Left renal pelvis (tissue), 4 donors: ENCODE measurements at regions not wholly inside any gene's neighbourhood (a gene's known extent, or its start where the extent isn't known, plus 50 kb on each side); places are given as distances from the start of the nearest gene placed in this dataset.

Experiments
- DNase-seq, 4 donors: peaks; one replicate each; pipeline ENCODE4 v3.0.0-alpha.2; 2013; ENCODE audit warnings: low read depth in 4 of 4, low spot score in 3 of 4

DNA sequence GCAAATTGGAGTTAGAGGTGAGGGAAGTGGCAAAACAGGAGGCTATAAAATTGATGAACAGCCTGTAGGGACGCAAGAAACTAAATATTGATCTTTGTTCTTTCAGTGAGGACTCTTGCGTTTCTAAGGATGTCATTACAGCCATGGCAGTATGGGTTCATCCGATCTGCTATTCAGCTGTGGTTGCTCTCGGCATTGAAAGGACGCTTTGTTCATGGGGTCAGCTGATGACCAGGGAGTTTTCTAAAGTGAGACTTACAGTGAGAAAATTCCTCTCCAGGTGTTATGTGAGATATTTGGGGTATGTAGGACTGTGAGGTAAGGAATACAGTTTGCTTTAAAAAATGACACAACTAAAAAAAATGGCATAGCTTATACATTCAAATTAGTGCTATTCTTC lies 52.7 kb upstream of the PELI1 start:
- no peak for DNase-seq

DNA sequence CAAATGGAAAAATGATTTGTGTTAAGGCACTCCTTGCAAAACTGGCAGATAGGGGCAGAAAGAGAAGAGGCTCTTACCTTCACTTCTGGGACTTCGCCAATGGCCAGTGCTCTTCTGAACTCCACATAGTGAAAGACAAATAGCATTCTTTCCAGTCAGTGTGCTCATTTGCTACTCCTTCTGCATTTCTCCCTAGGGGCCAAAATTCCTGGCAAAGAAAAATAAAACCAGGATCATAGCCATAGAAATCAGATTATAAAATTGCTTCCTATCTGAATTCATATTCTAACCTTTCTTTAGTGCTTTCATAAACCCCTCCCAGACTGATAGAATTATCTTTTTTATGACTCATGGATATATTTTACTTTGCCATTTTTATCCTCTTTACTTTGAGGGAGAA lies 56.9 kb upstream of the PELI1 start:
- no peak for DNase-seq

DNA sequence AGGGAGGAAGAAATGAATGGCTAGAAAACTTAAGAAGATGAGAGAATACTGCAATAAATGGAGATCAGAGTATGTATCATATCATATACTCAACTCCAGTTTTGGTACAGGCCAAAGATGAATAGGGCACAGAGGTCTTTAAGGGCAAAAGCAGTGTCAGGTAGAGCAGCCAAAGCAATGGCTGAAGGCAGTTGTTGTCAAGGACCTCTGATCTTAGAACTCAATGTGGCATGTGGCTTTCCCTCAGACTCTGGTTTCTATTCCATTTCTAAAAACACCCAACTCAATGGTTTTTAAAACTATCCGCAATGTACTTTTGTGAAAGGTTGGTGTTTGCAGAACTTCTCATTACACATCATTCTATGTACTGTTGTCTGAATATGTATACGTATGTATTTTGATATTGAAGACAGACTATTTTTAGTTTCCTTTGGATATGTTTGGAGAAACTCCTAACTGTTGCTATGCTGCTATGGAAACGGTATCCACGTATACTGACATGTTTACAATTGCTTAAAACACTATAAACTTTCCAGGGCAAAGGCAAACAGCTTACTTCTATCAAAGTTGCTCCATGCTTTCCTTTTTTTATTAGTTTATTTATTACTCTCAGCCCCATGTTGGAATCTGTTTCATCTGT lies 58.1 kb upstream of the PELI1 start:
- peak in 3 of 4 donors; percentile 70 to 81 (median 73) for DNase-seq

DNA sequence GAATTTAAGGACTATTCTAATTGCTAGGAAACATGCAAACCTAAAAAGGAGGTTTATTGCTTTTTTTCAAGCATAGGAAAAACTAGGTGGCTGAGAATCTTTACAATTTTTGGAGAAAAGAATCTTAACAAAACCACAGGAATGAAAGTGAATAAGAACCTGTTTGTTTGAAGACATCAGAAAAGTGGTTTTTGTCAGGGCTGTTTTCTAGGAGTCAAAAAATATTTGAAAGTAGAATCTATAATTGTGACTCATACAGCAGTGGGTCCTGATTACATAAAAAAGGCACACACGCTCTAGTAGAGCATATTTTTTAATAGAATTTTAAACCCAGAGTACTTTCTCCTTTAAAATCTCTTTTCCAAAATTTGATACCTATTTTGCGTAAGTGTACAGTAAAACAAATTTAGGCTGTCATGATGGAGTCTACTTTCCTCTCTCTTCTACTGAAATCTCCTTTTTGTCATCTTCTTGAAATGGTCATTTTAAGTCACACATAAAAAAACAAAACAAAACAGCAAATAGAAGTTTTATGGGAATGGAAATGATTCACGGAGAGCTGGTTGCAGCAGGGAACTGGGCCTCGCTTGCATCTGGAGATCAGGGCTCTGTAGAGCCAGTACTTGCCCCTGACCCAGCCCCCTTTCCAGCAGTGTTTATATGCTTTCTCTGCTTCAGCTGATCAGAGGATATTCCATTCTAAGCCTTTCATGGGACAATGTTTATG lies 59.1 kb upstream of the PELI1 start:
- peak in 1 of 4 donors; percentile 51 for DNase-seq

DNA sequence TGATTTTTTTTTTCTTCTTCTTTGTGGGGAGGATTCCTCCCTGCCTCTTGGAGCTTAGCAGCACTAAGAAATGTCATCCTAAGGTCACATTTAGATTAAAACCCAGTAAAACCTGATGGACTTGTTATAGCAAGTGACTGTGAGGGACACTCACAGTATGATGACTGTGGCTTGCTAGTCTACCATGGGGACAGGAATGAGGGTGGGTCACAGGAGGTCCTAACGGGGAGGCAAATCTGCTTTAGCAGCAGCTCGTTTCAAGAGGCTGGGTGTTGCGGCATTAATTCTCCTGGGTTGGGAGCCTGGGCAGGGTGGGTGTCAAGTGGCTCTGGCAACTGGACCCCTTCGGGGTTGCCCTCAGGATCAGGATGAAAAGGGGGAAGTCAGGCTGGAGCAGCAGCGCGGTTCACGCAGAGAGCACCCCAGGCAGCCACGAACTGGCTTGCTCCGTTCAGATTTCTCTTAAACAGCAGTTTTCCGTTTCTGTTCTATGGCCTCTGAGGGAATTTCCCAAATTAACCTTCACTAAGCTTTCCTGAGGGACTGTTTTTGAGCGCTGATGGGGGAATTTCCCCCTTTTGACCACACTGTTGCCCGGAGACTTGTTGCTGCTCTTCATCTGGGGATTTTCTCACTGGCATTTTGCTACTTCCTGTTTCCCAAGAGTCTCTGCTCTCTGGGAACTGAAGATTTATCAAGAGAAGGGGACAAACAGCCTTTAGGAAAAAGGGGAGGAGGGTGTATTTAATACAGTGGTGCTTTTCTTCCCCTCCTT lies 59.8 kb upstream of the PELI1 start:
- no peak for DNase-seq

DNA sequence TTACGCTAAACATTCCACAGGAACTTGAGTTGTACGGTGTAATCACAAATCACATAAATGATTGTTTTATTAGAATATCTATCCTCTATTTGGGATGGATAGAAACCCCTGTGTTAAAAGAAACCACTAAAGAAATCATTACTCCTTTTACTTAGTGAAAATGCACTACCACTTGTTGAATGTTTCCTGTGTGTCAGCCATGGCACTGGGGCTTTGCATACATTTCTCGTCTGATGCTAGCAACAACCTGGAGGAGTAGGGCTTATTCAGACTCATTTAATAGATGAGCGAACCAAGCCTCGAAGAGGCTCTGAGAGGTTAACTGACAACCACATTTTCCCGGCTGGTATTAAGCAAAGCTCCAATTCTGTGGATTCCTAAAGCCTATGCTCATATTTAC lies 60.5 kb upstream of the PELI1 start:
- no peak for DNase-seq

DNA sequence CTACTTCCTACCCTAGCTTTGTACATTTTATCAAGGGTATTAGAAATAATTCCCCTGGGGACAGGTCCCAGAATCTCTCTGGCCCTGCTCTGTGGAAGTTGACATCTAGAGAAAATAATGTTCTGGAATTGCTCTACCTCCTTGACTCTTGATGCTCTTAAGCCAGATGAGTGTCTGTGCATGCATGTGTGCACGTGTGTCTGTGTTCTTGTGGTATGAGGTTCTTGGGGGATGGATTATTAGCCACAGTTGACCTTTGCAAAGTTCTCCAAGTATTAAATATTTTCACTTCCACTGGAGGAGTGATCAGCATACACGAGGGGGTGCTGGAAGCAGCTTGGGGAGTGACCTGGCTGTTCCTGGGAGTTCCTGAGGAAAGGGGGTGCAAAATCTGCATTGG lies 61.2 kb upstream of the PELI1 start:
- DNase-seq = no peak

DNA sequence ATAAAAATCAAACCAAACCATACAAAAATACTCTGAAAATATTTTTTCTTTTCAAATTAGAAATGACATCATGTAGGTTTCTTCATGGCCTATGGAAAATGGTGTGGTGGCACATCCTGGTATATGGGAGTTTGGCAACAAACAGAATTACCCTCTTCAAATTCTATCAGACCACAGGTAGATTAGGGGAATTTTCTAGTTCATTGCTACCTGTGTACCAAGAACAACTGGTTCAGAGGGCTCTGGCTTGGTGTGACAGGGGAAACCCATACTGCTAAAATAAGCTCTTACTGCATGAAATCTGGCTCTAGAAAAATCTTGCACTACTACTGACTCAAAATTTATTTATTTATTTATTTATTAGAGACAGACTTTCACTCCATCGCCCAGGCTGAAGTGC lies 63.4 kb upstream of the PELI1 start:
- DNase-seq = no peak

DNA sequence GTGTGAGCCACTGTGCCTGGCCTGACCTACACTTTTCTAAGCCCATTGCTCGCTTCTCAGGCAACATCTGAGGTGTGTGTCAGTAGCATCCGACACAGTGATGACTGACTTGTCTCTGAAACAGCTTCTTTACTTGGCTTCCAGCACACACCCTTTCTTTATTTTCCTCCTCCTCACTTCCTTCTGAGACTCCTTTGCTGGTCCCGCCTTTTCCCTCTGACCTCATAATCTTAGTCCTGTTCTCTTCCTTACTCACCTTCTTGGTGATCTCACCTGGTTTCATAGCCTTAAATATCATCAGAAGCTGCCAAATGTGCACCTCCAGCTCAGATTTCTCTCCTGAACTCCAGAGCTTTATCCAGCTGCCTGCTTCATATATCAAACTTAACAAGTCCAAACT lies 66.6 kb upstream of the PELI1 start:
- DNase-seq = no peak

DNA sequence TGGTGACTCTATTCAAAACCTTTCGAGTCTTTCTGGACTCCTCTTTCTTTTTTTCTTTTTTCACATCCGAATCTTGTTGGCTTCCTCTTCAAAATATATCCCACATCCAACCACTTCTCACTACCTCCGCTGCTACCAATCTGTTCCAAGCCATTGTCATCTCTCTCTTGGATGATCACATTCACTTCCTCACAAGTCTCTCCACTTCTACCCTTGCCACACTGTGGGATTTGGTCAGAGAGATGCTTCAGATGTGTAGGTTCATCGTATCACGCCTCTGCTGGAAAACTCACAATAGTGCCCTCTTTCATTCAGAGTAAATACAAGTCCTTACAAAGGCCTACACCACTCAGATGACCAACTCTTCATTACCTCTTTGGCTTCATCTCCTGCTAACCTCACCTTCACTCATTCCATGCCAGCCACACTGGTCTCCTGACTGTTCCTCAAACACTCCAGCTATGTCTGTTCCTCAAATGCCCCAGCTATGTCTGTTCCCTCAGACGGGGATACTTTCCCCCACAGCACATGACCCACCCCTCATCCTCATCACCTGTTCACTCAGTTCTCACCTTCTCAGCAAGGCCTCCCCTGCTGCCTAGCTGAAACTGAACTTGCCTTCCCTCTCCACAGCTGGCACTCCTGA lies 67.2 kb upstream of the PELI1 start:
- no peak for DNase-seq

DNA sequence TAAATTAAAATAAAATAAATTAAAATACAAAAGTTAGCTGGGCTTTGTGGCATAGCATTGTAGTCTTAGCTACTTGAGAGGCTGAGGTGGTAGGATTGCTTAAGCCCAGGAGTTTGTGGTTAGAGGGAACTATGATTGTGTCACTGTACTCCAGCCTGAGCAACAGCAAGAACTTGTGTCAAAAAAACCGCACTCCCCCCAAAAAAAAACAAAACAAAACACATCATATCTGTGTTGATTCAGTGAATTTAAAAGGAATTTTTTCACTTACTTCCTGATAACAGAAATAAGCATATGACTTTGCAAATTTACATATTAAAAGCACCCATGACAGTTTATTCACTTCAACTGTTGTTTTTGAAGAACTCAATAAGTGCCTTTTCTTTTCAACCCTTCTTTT lies 68.1 kb upstream of the PELI1 start:
- no peak for DNase-seq

DNA sequence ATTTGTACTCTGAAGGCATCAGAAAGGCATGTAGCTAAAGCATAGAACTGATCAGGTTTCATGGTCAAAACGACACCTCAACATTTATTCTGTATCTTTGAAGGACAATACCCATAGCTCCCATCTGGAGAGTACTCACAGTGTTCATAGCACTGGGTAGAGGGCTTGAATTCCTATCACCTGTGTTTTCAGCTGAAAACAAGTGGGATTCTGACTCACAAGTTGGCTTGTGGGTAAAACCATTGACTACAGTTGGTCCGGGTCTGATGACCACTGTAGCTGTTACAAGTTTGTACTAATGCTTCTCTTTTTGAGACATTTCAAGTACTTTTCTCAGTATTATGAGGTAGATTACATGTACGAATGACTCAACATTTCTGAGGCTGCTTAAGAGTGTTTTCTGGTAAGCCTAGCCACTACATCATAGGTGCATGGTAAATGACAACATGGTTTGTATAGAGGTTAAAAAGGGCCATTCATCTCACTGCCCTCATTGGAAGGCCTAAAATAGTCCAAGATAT lies 68.6 kb upstream of the PELI1 start:
- no peak for DNase-seq

DNA sequence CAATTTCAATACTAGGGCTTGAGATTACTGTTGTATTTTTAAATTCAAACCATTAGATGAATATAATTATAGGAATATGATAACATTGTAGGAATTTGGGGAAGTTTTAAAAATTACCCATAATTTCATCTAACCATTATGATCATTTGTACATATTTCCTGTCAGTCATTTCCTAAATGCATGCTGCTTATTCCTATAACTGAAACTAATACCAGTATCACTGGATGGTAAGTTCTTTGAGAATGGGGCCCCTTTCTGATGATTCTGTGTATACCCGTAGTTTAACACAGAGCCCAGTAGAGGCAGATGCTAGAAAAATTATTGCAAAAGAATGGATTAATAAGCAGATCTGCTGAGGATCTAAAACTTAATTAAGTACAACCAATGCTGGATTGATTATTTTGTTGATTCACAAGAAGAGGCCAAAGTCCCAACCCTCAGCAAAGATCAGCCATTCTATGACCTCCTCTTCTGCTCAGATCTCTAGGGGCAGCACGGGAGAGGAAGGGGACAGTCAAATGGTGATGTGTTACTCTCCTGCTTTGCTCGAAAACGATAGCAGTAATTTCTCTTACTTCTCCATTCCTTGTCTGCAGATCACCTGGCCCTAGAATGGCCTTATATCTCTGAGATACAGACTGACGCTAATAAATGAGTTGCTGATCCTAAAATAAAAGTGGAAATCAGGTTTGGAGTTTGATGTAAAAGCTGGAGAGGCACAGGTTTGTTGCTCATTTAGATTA lies 69.5 kb upstream of the PELI1 start:
- DNase-seq = no peak

DNA sequence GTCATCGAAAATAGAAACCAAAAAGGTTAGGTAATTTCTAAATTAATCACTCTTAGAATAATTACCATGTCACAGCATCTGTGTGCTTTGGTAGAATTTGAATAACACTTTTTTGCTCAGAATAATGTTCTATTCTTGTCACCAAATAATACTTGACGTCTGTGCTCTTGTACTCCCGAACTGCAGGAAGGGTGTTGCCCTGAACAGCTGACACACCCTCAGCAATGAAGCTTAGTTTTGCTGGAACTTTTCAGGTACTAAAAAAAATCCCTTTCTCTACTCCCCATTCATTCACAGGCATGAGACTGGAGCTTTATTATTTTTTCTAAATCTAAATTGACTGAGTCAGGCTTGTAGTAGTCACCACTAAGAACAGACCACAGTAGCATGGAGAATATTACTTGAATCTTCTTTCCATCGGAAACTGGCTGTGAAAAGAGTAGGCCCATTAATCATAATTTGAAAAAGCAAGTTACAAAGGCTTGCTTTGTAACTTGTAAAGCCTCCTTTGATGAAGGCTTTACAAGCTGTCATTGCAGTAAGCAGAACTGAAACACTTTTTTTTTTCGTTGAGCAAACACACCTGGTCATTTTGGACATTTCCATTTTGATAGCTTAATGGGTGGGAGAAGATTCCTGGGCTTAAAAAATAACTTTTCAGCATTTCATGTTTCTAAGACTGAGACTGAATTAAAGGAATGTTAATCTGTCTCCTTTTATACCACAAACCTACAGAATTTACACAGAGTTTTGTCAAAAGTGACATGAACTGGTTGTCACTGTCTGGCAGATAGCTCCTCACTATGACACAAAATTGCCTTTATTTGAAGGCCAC lies 70.3 kb upstream of the PELI1 start:
- no peak for DNase-seq

DNA sequence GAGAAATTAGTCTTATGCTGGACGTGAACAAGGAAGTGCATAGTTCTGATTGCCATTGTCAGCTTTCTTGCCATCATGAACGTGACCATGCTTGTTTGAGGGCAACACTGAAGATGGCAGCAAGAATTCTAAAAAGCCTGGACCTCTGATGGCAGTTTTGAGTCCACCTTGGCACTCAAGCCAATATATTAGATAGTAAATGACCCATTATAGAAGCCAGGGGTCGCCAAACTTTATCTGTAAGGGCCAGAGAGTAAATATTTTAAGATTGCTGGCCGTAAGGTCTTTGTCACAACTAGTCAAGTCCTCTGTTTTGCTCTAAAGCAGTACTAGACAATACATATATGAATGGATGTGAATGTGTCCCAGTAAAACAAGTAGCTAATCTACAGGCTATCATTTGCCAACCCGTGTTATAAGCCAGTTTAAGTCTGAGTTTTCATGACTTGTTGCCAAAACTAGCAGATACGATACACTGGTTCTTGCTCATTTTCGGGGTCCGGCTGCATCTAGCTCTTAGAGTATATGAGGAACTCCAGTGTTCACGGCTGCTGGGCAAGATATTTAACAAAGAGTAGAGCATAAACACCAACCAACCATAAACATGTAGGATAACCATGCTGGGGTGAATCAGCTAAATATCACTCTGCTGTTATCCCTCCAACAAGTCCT lies 73.1 kb upstream of the PELI1 start:
- DNase-seq = no peak

DNA sequence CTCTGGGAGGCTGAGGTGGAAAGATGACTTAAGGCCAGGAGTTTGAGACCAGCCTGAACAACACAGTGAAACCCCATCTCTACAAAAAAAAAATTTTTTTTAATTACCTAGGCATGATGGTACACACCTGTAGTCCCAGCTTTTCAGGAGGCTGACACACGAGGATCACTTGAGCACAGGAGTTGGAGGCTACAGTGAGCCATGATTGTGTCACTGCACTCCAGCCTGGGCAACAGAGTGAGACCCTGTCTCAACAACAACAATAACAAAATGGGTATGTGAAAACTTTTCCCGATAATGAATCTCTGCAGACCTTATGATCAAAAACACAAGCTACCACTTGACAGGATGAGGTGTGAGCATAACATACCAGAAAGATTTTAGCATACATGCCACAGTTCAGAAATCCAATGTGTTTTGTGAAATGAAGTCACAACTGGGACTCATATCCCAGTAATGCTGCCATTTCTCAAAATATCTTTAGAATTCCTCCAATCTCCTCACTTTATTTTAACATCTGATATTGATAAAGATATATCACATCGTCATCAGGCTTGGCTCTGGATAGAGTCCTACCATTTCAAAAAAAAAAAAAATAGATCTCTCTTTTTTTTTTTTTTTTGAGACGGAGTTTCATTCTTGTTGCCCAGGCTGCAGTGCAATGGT lies 74.0 kb upstream of the PELI1 start:
- no peak for DNase-seq

DNA sequence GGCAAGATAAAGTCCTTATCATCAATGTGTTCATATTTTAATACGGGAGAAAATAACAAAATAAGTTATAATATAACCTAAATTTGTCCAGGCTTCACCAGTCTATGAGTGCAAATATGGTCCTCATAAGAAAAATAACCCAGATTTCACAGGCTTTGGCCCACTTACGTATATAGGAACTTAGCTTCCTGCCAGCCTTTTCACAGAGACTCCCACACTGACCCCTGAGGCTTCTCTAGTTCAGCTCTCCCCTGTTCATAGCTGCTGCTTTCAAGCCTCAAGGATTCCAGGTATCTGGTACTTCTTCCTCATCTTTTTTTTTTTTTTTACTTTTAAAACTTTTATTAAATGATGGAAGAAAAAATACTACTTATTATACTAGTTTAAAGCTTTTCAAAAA lies 74.9 kb upstream of the PELI1 start:
- DNase-seq = no peak

DNA sequence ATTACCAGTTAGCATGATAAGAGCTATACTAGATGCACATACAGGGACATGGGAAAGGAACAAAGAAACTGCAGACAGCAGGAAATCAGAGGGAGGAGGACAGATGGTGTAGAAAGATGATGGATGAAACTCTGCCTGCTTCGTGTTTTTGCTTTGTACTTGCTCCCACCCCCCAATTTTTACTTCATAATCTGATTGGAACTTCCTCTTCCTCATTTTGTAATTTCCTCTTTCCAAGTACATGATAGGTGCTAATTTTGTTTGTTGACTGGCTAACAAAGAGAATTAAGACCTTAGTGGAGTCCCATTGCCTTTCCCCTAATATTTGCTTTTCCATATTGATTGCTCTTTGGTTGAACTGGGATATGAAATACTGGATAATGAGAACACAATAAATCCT lies 76.0 kb upstream of the PELI1 start:
- no peak for DNase-seq
